GM18498 (cell line): ENCODE measurements at regions not wholly inside any gene's neighbourhood (a gene's known extent, or its start where the extent isn't known, plus 50 kb on each side); places are given as distances from the start of the nearest gene placed in this dataset.
"Not testable (repeated sequence)": the region's sequence is repeated elsewhere in the genome, so short reads cannot be mapped to it uniquely, and the experiment has no call there.

Experiments
- ATAC-seq: cut with Tn5 transposase; IDR thresholded peaks from one replicate; pipeline ENCODE4 v1.9.1; 2021; ENCODE audit warnings: mild to moderate bottlenecking, moderate library complexity; ENCODE audit not compliant: unreplicated experiment

GRCh38 chr5:152058267-152058666 lies 133.6 kb upstream of the GLRA1 start:
- no peak for ATAC-seq

- ATAC-seq, result no peak
Observed at GRCh38 chr5:152056931-152057330, 132.3 kb upstream of the GLRA1 start.

- no peak for ATAC-seq
Observed at GRCh38 chr5:152052470-152052869, 127.8 kb upstream of the GLRA1 start.

- no peak for ATAC-seq
Observed at GRCh38 chr5:152051499-152052454, 127.1 kb upstream of the GLRA1 start.

- no peak for ATAC-seq
Observed at GRCh38 chr5:152046361-152046760, 121.7 kb upstream of the GLRA1 start.

- not testable (repeated sequence) for ATAC-seq
Observed at GRCh38 chr5:152038856-152039255, 114.2 kb upstream of the GLRA1 start.

- ATAC-seq, result not testable (repeated sequence)
Observed at GRCh38 chr5:152026328-152027024, 101.8 kb upstream of the GLRA1 start.

- ATAC-seq, result no peak
Observed at GRCh38 chr5:152016421-152016820, 91.8 kb upstream of the GLRA1 start.

- no peak for ATAC-seq
Observed at GRCh38 chr5:152007653-152008335, 83.1 kb upstream of the GLRA1 start.

- no peak for ATAC-seq
Observed at GRCh38 chr5:152004095-152004494, 79.4 kb upstream of the GLRA1 start.
